ENCODE measurements at regions not wholly inside any gene's neighbourhood (a gene's known extent, or its start where the extent isn't known, plus 50 kb on each side); places are given as distances from the start of the nearest gene placed in this dataset.

DNA sequence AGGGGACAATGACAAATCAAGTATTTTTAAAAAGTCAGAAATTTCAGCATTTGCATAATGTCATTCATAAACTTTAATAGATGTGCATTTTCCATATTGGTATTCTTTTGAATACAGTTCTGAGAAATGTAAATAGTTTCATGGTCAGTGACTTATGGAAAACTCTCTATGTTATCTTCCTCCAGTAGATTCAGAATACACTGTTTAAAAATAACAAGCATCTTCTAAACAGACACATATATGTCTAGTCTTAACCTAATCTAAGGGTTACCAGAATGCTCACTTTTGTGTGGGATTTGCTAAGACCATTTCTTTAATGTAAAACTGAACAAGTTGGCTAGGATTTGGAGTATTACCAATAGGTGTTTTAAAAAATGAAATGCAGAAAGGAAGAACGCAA lies 119.8 kb upstream of the SGCG start:
- Histone ChIP-seq H2AFZ (ENCODE audit: low read length) (no peak overlapping the region), H3K27ac (ENCODE audit: insufficient read length, low read depth, low read length) (no peak overlapping the region), H3K4me1 (ENCODE audit: insufficient read depth, low read length) (no peaks in the 10 kb centered on the region), H3K23ac (ENCODE audit: insufficient read length, low read depth, low read length) (no peak overlapping the region), H3K79me1 (ENCODE audit: insufficient read depth, low read depth, low read length, poor library complexity, severe bottlenecking) (no peaks in the 10 kb centered on the region), H4K91ac (ENCODE audit: insufficient read length, low read depth, low read length) (no peak overlapping the region), H2BK120ac (ENCODE audit: low read depth, low read length, poor library complexity, severe bottlenecking) (no peak overlapping the region), H2AK5ac (ENCODE audit: insufficient read length, low read length) (no peak overlapping the region), H3T11ph (ENCODE audit: low read length) (no peak overlapping the region), H2BK20ac (ENCODE audit: low read depth, low read length, poor library complexity, severe bottlenecking) (no peak overlapping the region), H3K9ac (ENCODE audit: extremely low read depth, insufficient read length, low read length) (no peak overlapping the region), H3K23me2 (ENCODE audit: insufficient read length, low read depth, low read length, poor library complexity, severe bottlenecking) (no peaks in the 10 kb centered on the region), H4K8ac (replicated peaks; ENCODE audit: insufficient read length, low read depth, low read length) (no peak overlapping the region), H4K5ac (ENCODE audit: insufficient read length, low read depth, low read length) (no peak overlapping the region), H2BK12ac (ENCODE audit: insufficient read length, low read depth, low read length) (no peak overlapping the region), H2BK5ac (ENCODE audit: insufficient read length, low read length) (no peak overlapping the region), H3K18ac (ENCODE audit: insufficient read length, low read depth, low read length) (no peak overlapping the region), H3K4ac (ENCODE audit: low read depth, low read length) (no peak overlapping the region), H3K56ac (ENCODE audit: insufficient read length, low read depth, low read length) (no peak overlapping the region), H3K9me3 (ENCODE audit: control insufficient read depth, low read depth, low read length) (no peaks in the 10 kb centered on the region), H2BK15ac (ENCODE audit: low read depth, low read length) (no peak overlapping the region), H3K4me2 (ENCODE audit: insufficient read depth, insufficient read length, low read length) (no peak overlapping the region), H3K27me3 (ENCODE audit: insufficient read depth, low read length) (no peaks in the 10 kb centered on the region), H3K14ac (ENCODE audit: insufficient read depth, low read length) (no peak overlapping the region), H3K79me2 (ENCODE audit: insufficient read depth, low read length) (no peaks in the 10 kb centered on the region), H4K20me1 (ENCODE audit: control insufficient read depth, insufficient read depth, insufficient read length) (no peaks in the 10 kb centered on the region)
- no peak overlapping the region for H3K4me3 Mint-ChIP-seq
- DNase-seq = no peak
- H3K9me3 Mint-ChIP-seq = no peaks in the 10 kb centered on the region
- no peaks in the 10 kb centered on the region; a peak in 1 of 7 replicates for H3K36me3 Mint-ChIP-seq (ENCODE audit: insufficient read depth in 1 of 3, low read depth in 3 of 3)
- TF ChIP-seq, protein P1, sequence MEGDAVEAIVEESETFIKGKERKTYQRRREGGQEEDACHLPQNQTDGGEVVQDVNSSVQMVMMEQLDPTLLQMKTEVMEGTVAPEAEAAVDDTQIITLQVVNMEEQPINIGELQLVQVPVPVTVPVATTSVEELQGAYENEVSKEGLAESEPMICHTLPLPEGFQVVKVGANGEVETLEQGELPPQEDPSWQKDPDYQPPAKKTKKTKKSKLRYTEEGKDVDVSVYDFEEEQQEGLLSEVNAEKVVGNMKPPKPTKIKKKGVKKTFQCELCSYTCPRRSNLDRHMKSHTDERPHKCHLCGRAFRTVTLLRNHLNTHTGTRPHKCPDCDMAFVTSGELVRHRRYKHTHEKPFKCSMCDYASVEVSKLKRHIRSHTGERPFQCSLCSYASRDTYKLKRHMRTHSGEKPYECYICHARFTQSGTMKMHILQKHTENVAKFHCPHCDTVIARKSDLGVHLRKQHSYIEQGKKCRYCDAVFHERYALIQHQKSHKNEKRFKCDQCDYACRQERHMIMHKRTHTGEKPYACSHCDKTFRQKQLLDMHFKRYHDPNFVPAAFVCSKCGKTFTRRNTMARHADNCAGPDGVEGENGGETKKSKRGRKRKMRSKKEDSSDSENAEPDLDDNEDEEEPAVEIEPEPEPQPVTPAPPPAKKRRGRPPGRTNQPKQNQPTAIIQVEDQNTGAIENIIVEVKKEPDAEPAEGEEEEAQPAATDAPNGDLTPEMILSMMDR (conservative IDR thresholded peaks at IDR 0.05) = no peak
- no peaks in the 10 kb centered on the region for H3K27me3 Mint-ChIP-seq (ENCODE audit: low read depth)
- no peak overlapping the region for H3K27ac Mint-ChIP-seq
- no CpG with 5 or more reads among the region's 1 CpG for WGBS (ENCODE audit: extremely low coverage, insufficient read length, low lambda C conversion rate)
- no peaks in the 10 kb centered on the region for H3K4me1 Mint-ChIP-seq
